Stimulated activated CD4-positive, alpha-beta T cell treated with anti-CD3 and anti-CD28 coated beads, Interleukin-4, amount 100 ng/mL, for 4 hours (primary cell): ENCODE measurements at regions not wholly inside any gene's neighbourhood (a gene's known extent, or its start where the extent isn't known, plus 50 kb on each side); places are given as distances from the start of the nearest gene placed in this dataset.

Experiments
- DNase-seq, 2 experiments: peaks; one replicate each; pipeline ENCODE4 v3.0.0-alpha.2; 2020

DNA sequence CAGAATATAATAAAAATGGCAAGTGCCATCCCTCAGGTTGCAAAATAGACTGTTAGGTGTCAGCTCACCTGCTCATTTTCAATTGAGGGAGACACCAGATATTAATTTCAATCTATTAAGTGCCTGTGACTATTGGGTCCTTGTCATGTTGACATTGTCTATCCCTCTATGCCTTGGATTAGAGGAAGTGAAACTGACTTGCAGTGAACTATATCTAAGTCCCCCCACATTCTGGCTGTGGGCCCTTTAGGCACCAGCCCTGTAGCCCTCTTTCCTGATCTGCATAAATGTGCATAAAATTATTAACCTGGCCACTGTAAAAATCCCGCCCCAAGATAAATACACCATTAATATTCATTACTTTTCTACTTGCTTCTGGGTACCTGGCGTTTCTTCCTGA is 293.0 kb upstream of the CLNK start:
- no peak for DNase-seq

DNA sequence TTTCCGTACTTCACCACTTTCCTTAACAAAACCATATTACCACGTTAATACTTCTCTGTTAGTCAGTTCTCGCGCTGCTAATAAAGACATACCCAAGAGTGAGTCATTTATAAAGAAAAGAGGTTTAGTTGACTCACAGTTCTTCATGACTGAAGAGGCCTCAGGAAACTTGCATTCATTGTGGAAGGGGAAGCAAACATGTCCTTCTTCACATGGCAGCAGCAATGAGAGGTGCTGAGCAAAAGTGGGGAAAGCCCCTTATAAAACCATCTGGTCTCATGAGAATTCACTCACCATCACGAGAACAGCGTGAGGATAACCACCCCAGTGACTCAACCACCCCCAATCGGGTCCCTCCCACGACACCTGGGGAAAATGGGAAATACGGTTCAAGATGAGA is 289.8 kb upstream of the CLNK start:
- DNase-seq, result no peak

DNA sequence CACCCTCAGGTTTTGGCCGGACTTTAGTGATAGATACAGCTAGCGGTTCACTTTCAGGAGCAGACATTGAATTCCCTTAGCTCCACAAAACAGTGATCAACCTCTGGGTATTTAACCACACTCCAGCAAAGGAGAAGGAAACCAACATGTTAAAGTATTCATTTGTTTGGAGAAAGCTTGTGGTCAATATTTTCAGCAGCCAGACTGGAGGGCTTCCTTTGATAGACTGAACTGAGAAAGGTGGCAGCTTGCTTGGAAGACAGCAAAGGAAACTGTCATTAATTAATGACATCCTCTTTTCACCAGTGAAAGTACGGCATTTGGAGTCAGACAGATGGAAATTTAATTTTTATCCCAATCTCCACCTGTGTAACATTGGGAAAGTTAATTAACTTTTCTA is 289.1 kb upstream of the CLNK start:
- DNase-seq, result no peak

DNA sequence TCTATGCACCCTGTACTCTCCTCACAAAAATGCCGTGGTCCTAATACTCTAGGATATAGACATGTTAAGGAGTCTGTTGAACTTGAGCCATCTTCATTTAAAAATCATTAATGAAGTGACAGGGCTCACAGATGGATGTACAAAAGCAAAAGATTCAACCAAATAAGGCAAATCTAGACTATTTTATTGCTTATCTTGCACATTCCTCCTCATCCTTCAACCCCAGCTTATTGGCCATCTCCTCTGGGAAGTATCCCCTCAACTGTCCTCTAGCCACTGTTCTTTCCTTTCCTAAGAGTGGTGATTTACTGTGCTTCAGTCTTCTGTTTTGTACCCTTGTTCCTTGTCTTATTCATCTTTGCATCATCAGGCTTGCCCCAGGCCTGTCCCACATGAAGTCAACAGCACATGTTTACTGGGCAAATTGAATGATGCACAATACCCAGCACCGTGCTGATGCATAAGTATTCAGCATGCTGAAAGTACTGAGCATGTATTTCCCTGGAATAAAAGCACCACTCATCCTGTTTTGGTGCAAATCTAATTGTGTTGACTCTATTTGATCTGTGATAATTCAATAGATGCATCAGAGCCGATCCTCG is 287.3 kb upstream of the CLNK start:
- no peak for DNase-seq

DNA sequence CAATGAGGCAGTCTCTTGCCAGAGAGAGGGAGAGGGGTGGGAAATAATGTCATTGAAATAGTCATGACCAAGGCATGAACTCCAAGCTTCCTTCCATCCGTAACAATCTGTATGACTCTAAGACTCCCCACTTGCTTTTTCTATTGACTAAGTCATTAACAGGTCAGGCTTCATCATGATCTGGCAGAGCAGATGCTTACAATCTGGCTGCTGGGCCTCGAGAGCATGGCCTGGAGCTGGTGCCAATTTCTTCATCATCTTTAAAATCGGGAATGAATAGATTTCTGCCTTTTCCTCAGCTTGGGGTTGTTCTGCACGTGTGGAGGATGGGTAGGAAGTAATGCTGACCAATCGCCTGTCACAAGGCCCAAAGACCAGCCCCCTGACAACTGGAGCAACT is 280.6 kb upstream of the CLNK start:
- DNase-seq, result no peak

DNA sequence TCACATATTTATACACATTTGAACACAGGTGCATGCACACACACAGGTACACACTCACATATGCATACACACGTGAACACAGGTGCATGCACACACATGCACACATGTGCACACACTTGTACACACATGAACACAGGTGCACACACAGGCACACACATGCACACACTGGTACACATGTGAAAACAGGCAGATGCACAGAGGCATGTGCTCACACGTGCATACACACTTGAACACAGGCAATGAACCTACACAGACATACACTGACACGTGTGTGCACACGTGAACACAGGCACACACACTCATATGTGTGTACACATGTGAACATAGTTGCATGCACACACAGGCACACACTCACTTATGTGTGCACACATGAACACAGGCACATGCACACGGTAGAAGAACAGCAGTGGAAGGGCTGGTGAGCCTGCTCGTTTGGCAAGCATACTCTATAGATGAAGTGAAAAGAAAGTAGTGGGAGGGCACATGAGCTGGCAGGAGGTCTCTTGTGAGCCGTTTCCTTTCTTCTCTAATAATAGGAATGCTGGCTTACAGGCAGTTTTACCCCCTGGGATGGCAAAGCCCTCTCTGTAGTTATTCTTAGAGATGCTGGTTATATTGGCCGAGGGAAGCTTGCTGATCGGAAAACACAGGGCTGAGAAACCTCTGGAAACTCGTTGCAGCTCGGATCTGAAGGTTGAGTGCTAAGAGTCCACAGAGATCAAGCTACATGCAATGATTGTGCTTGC is 279.6 kb upstream of the CLNK start:
- no peak for DNase-seq

DNA sequence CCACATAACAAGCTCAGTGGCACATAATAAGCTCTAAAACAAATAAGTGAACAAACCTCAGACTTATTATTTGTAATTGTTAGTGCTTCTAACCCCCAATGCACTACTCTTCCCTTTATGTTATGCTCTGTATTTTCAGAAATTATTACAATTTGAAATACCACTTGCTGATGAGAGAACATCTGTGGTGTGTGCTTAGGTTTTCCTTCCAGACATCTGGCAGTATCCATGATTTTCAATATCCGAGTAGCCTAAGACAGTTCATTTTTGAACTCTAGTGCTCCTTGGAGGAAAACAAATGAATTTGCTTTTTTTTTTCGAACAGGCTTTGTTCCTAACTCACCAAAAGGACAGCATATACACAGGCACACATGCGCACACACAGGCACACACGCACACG is 278.7 kb upstream of the CLNK start:
- no peak for DNase-seq

DNA sequence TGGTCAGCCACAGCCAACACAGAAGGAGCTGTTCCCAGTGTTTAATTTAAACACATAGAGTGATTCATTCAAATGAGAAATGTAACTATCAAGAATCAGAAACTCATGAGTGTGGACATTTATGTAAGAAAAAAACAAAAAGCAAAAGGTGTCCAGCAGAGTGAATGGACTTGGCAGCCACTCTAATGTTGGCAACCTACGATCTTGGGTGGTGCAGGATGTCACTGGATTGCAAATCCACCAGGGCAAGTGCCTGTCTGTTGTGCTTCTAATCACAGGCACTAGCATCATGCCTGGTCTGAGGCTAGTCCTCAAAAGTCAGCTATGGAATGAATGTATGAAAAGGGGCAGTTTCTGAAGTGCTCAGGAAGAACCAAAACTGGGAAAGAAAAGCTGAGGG is 277.7 kb upstream of the CLNK start:
- DNase-seq, result no peak

DNA sequence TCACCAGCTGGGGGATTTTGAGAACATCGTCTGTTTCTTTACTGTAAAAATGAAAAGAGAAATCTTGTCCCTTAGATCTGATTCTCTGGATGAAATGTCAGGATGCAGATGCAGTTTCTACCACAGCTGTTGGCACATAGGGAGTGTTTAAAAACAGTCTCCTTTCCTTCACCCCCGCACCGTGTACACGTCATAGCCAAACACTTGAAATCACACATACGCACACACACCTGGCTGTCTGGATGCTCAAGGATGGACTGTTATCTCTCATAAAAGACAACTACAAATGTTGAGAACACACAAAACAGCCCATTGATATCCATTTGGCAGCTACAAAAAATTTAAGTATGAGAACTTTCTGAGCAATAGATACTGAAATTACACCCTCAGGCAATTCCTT is 275.8 kb upstream of the CLNK start:
- no peak for DNase-seq

DNA sequence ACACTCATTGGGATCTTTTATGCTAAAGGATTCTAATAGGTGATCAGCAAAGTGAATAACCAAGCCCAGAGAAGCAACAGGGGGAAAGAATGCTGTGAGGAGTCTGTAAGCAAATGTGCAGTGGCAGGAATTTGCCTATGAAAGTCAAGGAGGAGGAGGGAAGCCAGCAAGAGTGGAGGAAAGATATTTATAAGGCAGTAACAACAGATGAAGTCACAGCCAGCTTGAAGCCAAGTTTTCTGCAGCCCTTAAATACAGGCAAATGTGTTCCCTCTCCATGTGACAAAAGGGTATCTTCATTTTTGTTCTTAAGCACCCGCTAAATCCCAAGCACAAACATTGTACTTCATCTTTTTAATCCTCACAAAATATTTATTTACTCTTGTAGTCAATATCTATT is 275.0 kb upstream of the CLNK start:
- DNase-seq, result no peak

DNA sequence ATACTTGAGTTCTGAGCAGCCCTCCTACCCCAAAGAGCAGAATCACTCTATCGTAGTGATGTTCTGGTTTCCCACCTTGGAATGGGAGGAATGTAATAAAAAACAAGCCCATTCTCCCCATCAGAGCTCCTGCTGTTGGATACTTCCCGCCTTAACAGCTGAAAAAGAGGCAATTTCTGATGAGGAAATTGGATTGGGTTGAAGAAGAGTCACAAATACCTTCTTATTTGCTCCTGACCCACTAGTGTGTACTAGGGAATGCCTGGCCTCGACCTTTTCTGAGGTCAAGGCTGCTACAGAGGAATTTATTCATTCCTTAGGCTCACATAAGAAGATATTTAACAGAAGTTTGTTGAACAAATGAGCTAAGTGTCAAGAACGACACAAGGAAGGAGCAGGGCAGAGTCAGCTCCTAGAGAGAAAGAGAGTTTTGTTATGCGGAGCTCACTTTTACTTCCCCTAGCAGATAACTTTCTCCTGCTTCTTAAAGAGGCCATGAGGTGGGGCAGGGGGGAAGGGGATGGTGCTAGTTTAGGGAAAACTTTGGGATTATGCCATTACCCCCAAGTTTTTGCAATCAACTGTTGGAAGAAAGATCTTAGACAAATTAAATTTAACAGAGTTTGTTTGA is 273.8 kb upstream of the CLNK start:
- no peak for DNase-seq

DNA sequence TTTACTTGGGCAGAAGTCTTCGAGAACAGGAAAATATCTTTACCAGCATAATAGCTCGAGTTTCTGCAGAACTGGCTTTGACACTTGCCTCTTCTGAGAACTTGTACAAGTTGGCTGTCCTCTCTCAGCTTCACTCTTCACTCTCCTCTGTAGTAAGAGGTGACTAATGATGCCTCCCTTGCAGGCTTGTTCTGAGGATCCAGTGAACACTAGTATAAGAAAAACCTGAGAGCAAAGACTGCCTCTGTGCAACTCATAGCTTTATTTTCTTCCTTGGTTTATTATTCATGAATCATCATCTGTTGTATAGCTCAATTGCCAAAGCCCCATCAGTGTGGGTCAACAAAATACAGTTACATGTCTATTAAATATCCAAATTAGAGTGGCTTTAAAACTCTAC is 266.7 kb upstream of the CLNK start:
- no peak for DNase-seq

DNA sequence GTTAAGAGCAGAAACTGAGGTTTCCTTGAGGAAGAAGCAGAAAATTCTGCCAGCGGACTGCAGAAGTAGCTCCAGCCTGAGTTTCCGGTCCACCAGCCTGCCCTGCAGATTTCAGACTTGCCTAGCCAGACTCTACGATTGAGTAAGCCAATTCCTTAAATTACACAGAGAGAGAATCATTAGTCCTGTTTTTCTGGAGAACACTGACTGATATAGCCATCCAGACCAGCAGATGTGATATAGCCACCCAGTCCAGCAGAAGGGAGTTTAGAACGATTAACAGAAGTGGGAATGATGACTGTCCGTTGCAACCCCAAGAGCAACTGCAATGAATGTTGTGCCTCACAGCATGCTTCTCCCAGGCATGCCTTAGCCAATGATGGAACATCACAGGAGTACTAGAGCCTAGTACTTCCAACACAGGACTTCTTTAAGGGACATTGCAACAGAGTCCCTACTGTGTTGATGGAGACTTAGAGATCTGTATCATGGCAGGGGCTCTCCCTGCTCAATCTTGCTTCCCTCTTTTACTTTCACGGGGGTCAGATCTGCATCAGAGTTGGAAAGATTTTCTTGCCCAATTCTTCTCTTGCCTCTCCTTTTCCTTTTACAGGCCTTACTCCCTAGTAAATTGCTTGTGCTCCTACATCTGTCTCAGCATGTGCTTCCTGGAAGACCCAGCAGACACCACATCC is 264.6 kb upstream of the CLNK start:
- no peak for DNase-seq

DNA sequence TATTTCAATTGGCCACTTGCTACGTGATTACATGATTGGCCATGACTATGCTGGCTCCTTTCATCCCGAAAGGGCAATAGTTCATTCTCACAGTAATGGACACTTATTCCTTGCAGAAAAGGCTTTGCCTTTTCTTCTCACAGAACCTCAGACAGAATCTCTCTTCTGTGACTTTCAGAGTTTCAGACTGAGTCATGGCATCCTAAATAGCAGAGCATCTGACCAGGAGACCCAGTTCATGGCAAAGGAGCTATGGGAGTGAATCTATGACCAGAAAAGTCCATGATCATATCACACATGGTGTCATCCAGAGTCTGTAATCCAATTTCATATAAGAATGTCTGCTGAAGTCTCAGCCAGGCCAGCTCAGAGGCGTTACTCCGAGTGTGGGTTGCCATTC is 263.3 kb upstream of the CLNK start:
- no peak for DNase-seq

DNA sequence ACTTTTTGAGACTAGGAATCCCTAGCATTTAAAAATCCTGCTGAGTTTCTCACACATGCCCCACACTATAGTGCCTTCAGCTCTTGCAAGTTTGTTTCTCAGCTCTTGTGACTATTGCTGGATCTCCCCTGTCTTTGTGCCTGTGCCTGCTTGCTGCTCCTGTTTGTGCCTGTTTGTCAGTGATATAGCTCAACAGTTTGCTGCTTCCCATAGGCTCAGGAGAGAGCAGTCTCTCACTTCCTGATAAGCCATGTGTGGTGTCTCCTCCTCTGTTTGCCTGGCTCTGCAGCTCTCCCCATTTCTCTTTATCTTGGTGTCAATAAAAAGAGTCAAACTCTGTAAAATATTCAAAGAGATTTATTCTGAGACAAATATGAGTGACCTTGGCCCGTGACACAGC is 259.8 kb upstream of the CLNK start:
- no peak for DNase-seq

DNA sequence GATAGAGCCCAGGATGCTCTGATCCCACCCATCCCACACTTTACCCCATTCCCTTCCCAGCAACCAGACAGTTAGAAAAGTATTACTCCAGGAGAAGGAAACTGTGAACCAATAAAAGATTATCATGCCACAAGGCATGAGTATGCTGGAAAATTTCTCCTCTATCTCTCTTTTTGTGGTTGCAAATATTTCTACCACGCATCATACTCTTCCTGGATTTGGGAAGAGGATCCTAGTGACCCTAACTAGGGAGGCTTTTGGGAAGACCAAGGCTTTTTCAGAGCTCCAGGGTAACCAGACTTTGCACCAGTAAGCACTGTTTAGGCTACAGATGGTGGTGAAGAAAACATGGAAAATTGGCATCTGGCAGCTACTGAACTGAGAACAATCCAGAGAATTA is 257.6 kb upstream of the CLNK start:
- no peak for DNase-seq

DNA sequence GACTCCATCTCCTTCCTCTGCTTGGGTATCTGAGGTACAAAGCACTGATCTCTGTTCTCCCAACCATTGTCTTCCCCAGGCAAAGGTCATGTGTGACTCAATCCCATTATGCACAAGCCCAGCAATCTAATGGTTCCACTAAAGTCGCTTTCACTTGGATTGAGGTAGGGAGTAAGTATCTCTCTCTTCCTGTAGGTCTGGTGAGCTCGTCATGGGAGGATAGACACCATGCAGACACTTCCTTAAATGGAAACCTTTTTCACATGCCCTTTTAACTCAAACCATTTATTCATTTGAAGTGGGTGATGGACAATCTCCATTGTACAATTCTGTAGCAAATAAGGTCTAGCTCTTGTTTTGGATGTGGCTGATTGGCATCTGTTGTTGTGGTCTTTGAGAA is 245.2 kb upstream of the CLNK start:
- no peak for DNase-seq

DNA sequence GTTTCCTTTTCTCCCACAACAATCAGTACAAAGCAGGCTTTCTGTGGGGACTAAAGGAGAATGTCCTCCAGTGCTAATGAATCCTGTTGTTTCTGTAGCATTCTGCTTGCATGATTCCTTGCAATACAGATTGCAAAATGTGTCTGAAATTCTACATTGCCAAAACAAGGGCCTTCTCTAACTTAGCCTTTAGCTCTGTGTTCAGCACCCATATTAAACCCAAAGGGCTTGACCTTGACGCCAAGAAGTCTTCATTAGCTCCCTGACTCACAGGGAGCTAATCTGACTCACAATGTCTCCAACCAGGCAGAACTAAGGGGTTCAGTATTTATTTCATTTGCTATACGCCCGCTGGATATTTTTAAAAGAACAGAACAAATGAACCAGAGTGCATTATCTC is 241.4 kb upstream of the CLNK start:
- no peak for DNase-seq

DNA sequence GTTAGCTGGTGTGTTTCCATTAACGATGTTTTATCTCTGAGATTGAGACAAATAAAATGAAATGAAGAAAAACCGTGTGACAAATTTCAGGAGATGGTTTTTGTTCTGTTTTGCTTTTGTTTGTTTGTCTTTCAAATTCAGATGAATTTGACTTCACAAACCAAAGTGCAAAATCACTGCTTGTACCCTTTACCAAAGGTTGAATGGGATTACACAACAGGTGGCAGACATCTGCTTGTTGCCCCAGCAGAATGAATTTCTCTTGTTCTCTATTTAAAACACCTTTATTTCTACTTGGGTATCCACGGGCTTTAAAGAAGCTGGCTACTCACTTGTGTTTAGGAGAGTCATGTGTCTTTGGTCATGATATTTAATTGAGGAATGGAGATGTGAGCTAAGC is 239.7 kb upstream of the CLNK start:
- DNase-seq, result no peak

DNA sequence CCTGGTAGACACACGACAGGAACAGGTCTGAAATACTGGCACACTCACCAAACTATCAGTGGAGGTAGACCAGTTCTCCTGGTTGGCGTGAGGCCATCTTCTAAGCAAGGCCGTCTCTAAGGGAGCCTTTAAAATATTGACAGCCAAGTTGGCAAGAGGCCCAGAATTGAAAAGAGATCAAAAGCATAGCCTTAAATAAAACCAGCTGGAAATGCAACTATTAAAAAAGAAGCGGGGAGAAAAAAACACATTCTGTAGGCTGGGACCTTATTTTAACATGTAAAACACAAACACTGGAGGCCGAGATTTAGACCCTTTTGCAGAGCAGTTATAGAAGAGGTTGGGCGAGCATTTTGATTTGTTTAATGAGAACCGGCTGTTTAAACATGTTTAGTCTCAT is 233.0 kb upstream of the CLNK start:
- no peak for DNase-seq

DNA sequence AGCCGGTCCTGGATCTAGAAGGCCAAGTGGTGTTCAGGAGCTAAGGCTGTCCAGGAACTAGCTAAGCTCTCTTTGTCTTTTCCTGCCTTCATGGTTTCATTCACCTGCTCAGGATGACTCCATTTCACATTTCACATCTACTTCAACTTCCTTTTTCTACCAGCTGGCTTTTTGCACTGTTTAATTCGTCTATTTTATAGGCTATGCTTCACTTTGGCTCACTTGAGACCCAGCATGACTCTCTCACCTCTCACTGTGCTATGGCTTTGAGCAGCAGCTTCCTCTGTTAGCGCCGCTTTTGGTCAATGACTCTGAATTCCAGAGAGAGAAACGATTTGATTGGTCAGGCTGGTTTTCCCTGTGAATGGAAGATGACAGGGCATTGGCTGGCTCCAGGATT is 213.5 kb upstream of the CLNK start:
- DNase-seq, result no peak

DNA sequence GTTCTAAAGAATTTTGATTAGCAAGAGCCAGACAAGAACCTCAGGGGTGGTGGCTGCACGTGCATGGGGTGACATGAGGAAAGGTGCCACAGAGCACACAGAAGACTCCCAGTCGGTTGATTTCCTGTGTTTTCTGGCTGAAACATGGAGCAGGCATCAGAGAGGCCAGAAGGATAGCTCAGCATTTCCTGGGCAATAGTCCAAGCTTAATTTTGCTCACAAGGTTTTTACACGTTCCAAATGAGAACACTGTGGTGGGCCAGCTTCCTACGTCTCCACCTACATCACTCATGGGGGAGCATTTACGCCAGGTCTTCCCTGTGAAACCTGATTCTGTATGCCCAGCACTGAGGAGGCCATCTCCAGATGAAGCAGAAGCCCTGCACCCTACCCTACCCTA is 212.5 kb upstream of the CLNK start:
- DNase-seq, result no peak

DNA sequence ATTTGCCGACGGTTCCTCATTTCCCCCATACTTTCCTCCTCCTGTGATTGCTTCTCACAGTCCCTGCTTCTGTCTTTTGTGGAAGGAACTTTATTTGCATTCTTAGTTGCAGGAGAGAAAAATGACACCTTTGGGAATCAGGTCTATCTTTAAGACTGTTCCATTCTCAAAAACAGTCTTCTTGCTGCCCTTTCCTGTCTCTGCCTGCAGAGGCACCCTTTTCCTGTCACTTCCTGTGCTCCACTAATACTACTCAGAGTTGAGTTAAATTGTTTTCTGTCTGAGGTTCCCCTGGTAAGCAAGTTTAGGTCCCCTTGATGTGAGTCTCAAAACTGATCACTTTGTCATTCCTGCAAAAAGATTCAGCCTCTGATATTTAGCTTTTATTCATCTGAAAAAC is 208.8 kb upstream of the CLNK start:
- no peak for DNase-seq

DNA sequence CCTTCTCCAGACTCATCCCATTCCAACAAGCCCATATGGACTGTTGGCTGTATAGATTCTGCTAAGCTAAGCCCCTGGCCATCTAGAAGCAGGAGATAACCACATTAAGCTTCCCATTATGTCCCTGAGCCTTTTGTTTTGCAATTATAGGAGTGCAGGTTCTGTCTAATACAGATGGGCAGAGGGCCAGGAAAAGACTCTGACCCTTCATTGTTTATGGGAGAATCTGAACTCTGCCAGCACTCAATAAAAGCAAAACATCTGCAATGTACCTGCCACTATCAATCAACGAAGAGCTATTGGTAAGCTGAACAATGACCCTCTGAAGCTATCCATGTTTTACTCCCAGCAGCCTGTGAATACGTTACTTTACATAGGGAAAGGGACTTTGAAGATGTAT is 207.3 kb upstream of the CLNK start:
- DNase-seq, result no peak
